Breast epithelium (tissue), 4 donors: ENCODE measurements at regions not wholly inside any gene's neighbourhood (a gene's known extent, or its start where the extent isn't known, plus 50 kb on each side); places are given as distances from the start of the nearest gene placed in this dataset.

Experiments used
- DNase-seq, 2 donors: peaks; one replicate each; pipeline ENCODE4 v3.0.0-alpha.2; 2019; ENCODE audit warnings: low spot score in 2 of 2
- H3K27ac ChIP-seq, 2 donors: fragments of 200-600 bp; sonication (generic) in 1 of 2; one replicate each; pipeline ENCODE4 v1.5.1; 2016 to 2019; ENCODE audit warnings: mild to moderate bottlenecking in 1 of 2
- H3K27me3 ChIP-seq, 2 donors: fragments of 200-600 bp; sonication (generic) in 1 of 2; one replicate each; pipeline versions ENCODE4 v1.5.1 to v1.6.0; 2017 to 2019; ENCODE audit warnings: control low read depth in 1 of 2, mild to moderate bottlenecking in 1 of 2
- H3K36me3 ChIP-seq: fragments of 200-600 bp; one replicate; pipeline ENCODE4 v1.5.1; 2019
- H3K4me1 ChIP-seq, 2 donors: fragments of 200-600 bp; sonication (generic); one replicate each; pipeline ENCODE4 v1.5.1; 2016 to 2019; ENCODE audit warnings: control low read depth in 1 of 2
- H3K4me3 ChIP-seq, 3 donors: fragments of 200-600 bp; sonication (generic); 1 replicate in 2 of 3; 2 replicates in 1 of 3; pipeline ENCODE4 v1.5.1; 2016 to 2019; ENCODE audit warnings: mild to moderate bottlenecking in 3 of 3, moderate library complexity in 2 of 3
- H3K9me3 ChIP-seq, 2 donors: fragments of 200-600 bp; sonication (generic) in 1 of 2; one replicate each; pipeline ENCODE4 v1.5.1; 2016 to 2019; ENCODE audit warnings: control low read depth in 1 of 2
- POLR2A ChIP-seq: fragments of 450-650 bp; IDR thresholded peaks from one replicate; pipeline ENCODE4 v1.6.1; 2016; ENCODE audit warnings: antibody characterized with exemption, mild to moderate bottlenecking, moderate library complexity
- POLR2AphosphoS5 ChIP-seq, 3 donors: sonication (generic); formaldehyde crosslinking; IDR thresholded peaks; one replicate each; pipeline ENCODE4 v1.6.1; 2017; ENCODE audit warnings: antibody characterized with exemption in 3 of 3
- intact Hi-C: fragments of 100-400 bp; cut with DNase I; formaldehyde crosslinking; loops from one replicate; pipeline ENCODE4 v1.15.1; 2023; ENCODE audit warnings: low total_unique reads
- TF ChIP-seq, protein P1 (sequence below), 3 donors: fragments of 450-650 bp; IDR thresholded peaks; one replicate each; pipeline ENCODE4 v1.5.1; 2016 to 2017; ENCODE audit warnings: antibody characterized with exemption in 3 of 3, mild to moderate bottlenecking in 3 of 3, moderate library complexity in 3 of 3

DNA sequence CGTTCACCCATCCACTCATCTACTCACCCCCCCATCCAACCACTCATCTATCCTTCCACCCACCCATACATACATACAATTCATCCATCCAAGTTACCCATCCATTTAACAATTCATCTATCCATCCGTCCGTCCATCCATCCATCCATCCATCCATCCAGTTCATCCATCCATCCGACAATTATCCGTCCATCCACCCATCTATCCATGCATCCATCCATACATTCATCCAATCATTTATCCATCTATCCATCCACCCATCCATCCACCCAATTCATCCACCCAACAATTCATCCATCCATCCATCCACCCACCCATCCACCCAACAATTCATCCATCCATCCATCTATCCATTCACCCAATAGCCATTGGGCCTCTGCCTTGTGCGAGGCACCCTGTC lies 173.2 kb upstream of the MVB12B start:
- Histone ChIP-seq H3K36me3 (no peaks in the 10 kb centered on the region), H3K4me1 (no peaks in the 10 kb centered on the region), H3K27me3 (peaks cover 0 to 14% of the 10 kb centered on the region in 2 donors), H3K27ac (no peak overlapping the region), H3K4me3 (no peak overlapping the region), H3K9me3 (no peaks in the 10 kb centered on the region)
- no peak for TF ChIP-seq POLR2A
- TF ChIP-seq, protein P1, sequence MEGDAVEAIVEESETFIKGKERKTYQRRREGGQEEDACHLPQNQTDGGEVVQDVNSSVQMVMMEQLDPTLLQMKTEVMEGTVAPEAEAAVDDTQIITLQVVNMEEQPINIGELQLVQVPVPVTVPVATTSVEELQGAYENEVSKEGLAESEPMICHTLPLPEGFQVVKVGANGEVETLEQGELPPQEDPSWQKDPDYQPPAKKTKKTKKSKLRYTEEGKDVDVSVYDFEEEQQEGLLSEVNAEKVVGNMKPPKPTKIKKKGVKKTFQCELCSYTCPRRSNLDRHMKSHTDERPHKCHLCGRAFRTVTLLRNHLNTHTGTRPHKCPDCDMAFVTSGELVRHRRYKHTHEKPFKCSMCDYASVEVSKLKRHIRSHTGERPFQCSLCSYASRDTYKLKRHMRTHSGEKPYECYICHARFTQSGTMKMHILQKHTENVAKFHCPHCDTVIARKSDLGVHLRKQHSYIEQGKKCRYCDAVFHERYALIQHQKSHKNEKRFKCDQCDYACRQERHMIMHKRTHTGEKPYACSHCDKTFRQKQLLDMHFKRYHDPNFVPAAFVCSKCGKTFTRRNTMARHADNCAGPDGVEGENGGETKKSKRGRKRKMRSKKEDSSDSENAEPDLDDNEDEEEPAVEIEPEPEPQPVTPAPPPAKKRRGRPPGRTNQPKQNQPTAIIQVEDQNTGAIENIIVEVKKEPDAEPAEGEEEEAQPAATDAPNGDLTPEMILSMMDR (IDR thresholded peaks at IDR 0.05) = no peak
- no peak for TF ChIP-seq POLR2AphosphoS5 (IDR thresholded peaks at IDR 0.05)
- intact Hi-C loops = no loop called here
- DNase-seq = no peak

DNA sequence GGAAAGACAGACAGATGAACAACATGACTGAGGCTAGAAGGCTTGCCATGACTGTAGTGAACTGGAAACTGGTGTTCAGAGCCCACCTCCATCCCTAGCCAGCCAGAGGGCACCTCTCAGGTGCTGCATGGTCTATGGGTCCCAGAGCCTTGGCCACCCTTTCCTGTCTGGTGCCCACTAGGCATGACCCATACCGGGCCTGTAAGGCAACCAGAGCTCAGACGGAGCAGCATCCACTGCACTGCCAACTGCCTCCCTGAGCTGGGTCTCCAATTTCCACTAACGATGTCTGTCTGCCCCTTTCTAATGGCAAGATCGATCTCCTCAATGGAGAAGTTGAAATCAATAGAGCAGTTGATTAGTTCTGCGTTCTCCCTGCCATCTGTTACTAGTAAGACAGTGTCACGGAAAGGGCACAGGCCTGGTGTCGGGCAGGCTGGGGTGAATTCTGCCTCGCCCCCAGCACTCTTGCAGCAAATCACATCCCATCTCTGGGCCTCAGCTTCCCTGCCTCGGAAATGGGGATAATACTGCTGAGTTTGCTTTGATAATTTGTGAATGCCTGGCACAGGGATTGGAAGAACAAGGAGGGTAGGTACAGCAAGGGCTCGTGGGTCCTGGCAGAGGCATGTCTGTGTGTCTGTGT lies 172.3 kb upstream of the MVB12B start:
- H3K4me1 ChIP-seq = no peaks in the 10 kb centered on the region
- H3K36me3 ChIP-seq = no peaks in the 10 kb centered on the region
- peaks cover 0 to 10% of the 10 kb centered on the region in 2 donors for H3K27me3 ChIP-seq
- TF ChIP-seq, protein P1 (IDR thresholded peaks at IDR 0.05) = no peak
- TF ChIP-seq POLR2AphosphoS5 (IDR thresholded peaks at IDR 0.05) (no peak), POLR2A (no peak)
- H3K27ac ChIP-seq = no peak overlapping the region
- intact Hi-C loops = no loop called here
- H3K9me3 ChIP-seq = no peaks in the 10 kb centered on the region
- H3K4me3 ChIP-seq = no peak overlapping the region
- DNase-seq = no peak

DNA sequence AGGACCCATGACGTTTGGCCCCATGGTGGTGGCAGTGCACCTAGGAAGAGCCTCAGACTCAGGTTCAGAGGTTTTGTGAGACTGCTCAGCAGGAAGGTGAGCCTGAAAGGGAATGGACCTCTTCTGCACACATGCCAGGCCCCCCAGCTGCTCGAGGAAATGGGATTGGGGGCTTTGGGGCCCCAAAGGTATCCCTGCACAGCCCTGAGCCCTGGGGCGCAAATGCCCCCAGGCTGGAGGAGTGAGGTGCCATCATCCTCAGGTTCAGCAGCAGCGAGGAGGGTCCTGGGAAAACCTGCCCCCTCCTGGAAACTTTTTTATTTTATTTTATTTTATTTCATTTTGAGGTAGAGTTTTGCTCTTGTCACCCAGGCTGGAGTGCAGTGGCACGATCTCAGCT lies 171.8 kb upstream of the MVB12B start:
- TF ChIP-seq POLR2AphosphoS5 (IDR thresholded peaks at IDR 0.05) (no peak), POLR2A (no peak)
- TF ChIP-seq, protein P1 (IDR thresholded peaks at IDR 0.05) = no peak
- H3K4me3 ChIP-seq = no peak overlapping the region
- DNase-seq = no peak
- H3K9me3 ChIP-seq = no peaks in the 10 kb centered on the region
- peaks cover 0 to 10% of the 10 kb centered on the region in 2 donors for H3K27me3 ChIP-seq
- intact Hi-C loops = no loop called here
- H3K36me3 ChIP-seq = no peaks in the 10 kb centered on the region
- H3K27ac ChIP-seq = no peak overlapping the region
- H3K4me1 ChIP-seq = no peaks in the 10 kb centered on the region

DNA sequence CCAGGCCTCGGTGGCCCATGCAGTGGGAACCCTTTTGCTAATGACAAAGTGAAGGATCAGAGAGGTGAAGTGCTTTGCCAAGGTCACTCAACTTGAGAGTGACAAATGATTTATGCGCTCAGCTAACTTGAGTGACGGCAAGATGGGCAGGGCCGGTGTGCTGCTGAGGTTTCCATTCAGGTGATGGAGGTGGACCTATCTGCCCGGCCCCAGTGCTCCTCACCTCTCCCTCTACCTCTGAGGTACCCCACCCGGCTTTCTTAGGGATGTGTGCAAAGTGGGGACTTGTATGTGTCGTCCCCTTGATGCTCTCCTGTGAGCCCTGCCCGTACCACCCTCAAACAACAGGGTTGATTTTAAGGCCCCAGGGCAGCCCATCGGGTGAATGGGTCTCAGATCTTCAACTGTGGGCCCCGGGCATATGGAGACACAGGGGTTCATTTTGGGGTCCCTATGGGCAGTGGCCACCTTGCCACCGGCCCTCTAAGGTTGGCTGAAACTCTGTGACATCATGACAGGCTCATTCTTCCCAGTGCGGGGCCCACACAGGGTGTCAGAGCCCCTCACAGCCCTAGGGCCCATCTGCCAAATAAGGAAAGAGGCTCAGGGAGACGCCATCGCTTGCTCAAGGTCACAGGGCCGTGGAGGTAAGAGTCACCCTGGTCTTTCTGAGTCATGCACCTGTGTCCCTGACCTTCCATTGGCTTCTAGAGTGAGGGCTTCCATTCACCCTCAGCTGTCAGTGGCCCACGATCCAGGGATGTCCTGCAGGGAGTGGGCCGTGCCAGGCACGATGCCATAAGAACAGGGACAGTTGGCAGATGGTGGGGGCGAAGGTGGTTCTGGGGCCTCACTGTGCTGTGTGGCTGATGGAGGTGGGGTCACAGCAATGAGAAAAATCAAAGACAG lies 170.6 kb upstream of the MVB12B start:
- H3K27ac ChIP-seq = no peak overlapping the region
- no peaks in the 10 kb centered on the region for H3K9me3 ChIP-seq
- TF ChIP-seq POLR2AphosphoS5 (IDR thresholded peaks at IDR 0.05) (no peak), POLR2A (no peak)
- TF ChIP-seq, protein P1 (IDR thresholded peaks at IDR 0.05) = no peak
- H3K27me3 ChIP-seq = peaks cover 0 to 10% of the 10 kb centered on the region in 2 donors
- no peak overlapping the region for H3K4me3 ChIP-seq
- peak in 1 of 2 donors; percentile 39 for DNase-seq
- intact Hi-C loops = no loop called here
- H3K4me1 ChIP-seq = no peaks in the 10 kb centered on the region
- no peaks in the 10 kb centered on the region for H3K36me3 ChIP-seq

DNA sequence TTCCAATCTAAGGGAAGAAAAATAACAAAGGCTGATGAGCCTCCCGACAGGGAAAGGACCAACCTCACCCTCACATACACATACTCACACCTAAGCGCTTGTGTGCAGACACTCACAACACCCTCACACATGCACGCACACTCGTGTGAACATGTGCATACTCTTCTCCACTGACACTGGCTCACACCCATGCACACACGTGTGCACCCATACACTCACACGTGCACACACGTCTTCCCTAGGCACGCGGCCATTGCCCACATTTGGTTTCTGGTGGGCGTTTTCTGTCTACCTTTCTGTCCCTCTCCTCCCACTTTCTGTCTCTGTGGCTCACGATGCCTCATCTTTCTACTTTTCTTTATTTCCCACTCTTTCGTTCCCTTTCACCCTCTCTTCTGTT lies 169.7 kb upstream of the MVB12B start:
- no peak for DNase-seq
- intact Hi-C loops = no loop called here
- Histone ChIP-seq H3K27ac (no peak overlapping the region), H3K27me3 (peaks cover 0 to 10% of the 10 kb centered on the region in 2 donors), H3K4me1 (no peaks in the 10 kb centered on the region), H3K9me3 (no peaks in the 10 kb centered on the region), H3K4me3 (no peak overlapping the region), H3K36me3 (no peaks in the 10 kb centered on the region)
- TF ChIP-seq POLR2A (no peak), POLR2AphosphoS5 (IDR thresholded peaks at IDR 0.05) (no peak)
- TF ChIP-seq, protein P1 (IDR thresholded peaks at IDR 0.05) = no peak
